Spinal cord (tissue), 9 donors: ENCODE measurements at regions not wholly inside any gene's neighbourhood (a gene's known extent, or its start where the extent isn't known, plus 50 kb on each side); places are given as distances from the start of the nearest gene placed in this dataset.
"Not testable (repeated sequence)": the region's sequence is repeated elsewhere in the genome, so short reads cannot be mapped to it uniquely, and the experiment has no call there.

Experiments
- DNase-seq, 6 donors: peaks; one replicate each; pipeline versions ENCODE4 v3.0.0 to v3.0.0-alpha.2; 2013 to 2015; ENCODE audit warnings: low spot score in 6 of 6, low read depth in 4 of 6
- H3K27ac ChIP-seq: one replicate; pipeline ENCODE4 v1.5.1; 2013; ENCODE audit warnings: low read depth, low read length, control low read depth
- H3K27me3 ChIP-seq: one replicate; pipeline ENCODE4 v1.6.1; 2013; ENCODE audit warnings: low read length; ENCODE audit not compliant: control insufficient read depth, insufficient read depth
- H3K36me3 ChIP-seq: one replicate; pipeline ENCODE4 v1.6.1; 2013; ENCODE audit warnings: low read length; ENCODE audit not compliant: control insufficient read depth, insufficient read depth
- H3K4me1 ChIP-seq: one replicate; pipeline ENCODE4 v1.6.1; 2013; ENCODE audit warnings: low read length; ENCODE audit not compliant: control insufficient read depth, insufficient read depth
- H3K4me3 ChIP-seq: one replicate; pipeline ENCODE4 v1.5.1; 2013; ENCODE audit warnings: low read depth, low read length, control low read depth
- H3K9me3 ChIP-seq: one replicate; pipeline ENCODE4 v1.6.1; 2013; ENCODE audit warnings: low read length; ENCODE audit not compliant: control insufficient read depth, insufficient read depth
- WGBS: methylation state at CpG from one replicate; pipeline ENCODE4 v1.1.5; 2013; ENCODE audit warnings: missing lambda C conversion rate; ENCODE audit not compliant: insufficient coverage; 5-methylcytosine and 5-hydroxymethylcytosine counted together
- donor health status: healthy.

DNA sequence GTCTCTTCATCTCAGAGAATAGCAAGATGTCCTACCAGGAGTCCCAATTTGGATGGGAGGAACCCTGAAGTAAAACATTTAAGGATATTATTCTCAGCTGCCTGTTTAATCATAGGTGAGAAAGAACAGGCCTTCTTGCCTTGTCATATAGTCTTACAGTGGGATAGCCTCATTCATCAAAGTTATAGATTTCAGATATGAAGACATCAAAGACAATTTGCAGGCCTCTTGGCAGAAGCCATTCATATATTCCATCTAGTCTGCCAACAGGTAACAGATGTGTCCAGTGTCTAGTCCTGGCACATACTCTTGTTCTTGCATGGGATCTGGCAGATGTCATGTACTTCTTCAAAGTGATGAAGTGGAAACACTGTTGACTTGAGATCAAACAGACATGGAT lies 601.3 kb upstream of the GHITM start:
- H3K9me3 ChIP-seq, result no peaks in the 10 kb centered on the region
- no peaks in the 10 kb centered on the region for H3K27me3 ChIP-seq
- H3K4me1 ChIP-seq, result peaks cover 2% of the 10 kb centered on the region
- no peak overlapping the region for H3K27ac ChIP-seq
- no peaks in the 10 kb centered on the region for H3K36me3 ChIP-seq
- DNase-seq, result no peak
- H3K4me3 ChIP-seq, result no peak overlapping the region

DNA sequence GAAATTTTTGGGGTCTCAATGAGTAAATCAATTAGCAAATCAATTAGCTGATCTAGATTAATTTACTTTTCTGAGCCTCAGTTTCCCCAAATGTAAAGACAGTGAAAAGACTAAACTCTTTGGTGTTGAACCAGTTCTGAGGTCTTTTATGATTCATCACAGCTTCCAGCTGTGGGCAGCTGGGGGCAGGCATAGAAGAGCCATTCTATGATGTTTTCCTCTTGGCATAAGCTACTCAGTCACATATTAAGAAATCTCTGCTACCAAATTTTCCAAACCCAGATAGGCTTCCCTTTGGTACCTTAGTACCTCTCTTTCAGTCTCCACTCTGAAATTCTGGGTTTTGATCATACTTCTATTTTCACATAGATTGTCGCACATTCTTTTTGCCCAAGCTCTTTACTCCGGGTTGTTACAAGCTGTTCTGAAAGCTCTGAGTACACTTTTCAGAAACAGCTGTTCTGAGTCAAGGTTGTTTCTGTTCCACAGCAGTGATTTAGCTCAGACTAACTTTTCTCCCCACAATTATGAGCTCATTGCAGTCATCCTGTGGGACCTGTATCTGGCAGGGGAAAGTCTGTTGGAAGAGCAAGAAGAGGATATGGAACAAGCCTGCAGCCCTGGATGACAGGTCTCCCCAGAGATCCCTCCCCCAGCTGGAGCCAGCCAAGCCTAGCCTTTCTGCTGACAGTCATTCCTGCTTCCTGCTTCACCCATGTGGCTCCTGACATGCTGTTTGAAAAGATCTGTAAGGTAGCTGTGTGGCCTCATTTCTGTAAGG lies 599.6 kb upstream of the GHITM start:
- H3K4me3 ChIP-seq, result no peak overlapping the region
- 50% methylated on average over 2 of the region's 2 CpGs for WGBS
- H3K27ac ChIP-seq, result no peak overlapping the region
- H3K4me1 ChIP-seq, result peaks cover 3% of the 10 kb centered on the region
- peak in 2 of 6 donors; percentile 15 to 83 for DNase-seq
- H3K36me3 ChIP-seq, result no peaks in the 10 kb centered on the region
- no peaks in the 10 kb centered on the region for H3K9me3 ChIP-seq
- H3K27me3 ChIP-seq, result no peaks in the 10 kb centered on the region

DNA sequence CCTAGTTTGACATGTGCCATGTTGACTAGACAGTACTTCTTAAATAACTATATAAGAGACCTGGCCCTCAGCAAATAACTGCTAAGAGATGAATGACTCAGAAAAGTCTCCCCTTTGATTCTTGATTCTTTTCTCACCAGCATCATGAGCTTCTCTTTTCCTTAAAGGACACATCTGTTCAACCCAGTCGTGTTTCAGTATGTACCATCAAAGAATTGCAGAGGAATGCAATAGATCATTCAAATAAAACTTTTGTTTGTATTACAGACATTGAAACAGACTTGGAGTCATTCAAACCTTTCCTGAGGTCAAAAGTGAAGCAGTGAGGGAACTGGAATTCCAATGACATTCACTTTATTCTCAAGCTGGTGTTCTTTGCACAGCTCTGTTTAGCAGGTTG lies 598.3 kb upstream of the GHITM start:
- Histone ChIP-seq H3K36me3 (no peaks in the 10 kb centered on the region), H3K4me3 (no peak overlapping the region), H3K9me3 (no peaks in the 10 kb centered on the region), H3K4me1 (peaks cover 3% of the 10 kb centered on the region), H3K27me3 (no peaks in the 10 kb centered on the region), H3K27ac (no peak overlapping the region)
- no peak for DNase-seq
- WGBS, result no CpG with 5 or more reads among the region's 1 CpG

DNA sequence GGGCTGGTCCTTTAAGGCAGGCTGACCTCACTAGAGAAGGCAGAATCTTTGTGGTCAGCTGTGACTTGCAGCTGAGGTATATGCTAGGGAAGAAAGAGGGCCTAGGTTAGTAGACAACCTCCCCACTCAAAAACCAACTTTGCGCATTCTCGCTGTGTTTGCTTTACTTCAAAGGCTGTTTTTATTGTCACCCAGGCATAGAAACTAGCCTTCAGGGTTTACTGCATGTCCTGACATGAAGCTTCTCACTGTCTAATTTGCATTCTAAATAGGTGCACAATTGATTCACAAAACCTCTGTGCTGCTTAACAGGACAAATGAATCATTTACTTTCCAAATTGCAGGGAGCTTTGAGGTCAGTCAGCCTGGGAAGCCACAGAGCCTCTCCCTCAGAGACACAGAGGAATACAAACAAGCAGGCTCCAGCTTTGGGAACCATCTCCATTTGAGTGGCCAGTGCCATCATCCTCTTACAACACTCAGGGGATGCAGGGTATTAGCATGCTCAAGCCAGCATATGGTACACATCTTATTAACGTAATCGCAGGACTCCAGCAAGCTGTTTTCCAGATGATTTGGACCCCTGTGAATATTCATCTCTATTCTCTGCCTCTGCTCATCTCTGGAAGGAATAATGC lies 596.4 kb upstream of the GHITM start:
- H3K27me3 ChIP-seq, result no peaks in the 10 kb centered on the region
- peaks cover 3% of the 10 kb centered on the region for H3K4me1 ChIP-seq
- H3K36me3 ChIP-seq, result no peaks in the 10 kb centered on the region
- peak in 2 of 6 donors; percentile 25 to 64 for DNase-seq
- 29% methylated on average over 4 of the region's 4 CpGs for WGBS
- no peaks in the 10 kb centered on the region for H3K9me3 ChIP-seq
- H3K4me3 ChIP-seq, result no peak overlapping the region
- H3K27ac ChIP-seq, result no peak overlapping the region

DNA sequence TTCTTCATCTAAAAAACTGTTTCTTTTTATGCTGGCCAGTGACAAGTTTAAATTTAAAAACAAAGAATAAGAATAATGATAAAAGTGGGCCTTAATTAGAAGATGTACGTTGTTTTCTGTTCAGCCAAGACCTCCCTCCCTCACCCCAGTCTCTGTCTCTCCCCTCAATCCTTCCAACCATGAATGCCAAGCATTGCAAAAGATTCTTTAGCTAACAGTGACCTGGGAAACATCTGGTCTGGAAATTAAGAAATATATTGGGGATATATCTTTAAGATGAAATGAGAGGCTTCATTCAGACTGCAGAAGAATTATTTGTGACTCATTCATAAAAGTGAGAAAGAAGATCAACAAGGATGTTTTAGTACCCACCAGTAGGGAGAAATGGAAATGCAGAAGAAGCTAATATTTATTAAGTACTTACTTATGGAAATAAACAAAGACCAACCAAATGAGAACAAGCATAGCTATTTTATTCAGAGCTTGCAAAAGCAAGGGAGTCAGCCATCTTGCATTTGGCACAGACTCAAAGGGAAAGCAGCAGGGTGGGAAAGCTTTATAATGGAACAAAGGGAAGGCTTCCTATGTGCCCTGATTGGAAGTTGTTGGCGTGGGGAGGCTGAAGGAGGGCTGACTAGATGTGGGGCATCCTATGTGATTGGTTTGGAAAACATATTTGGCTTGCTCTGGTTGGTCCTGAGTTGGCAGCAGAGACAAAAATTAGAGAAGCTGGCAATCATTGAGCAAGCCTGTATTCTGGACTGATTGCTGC lies 595.4 kb upstream of the GHITM start:
- no peaks in the 10 kb centered on the region for H3K9me3 ChIP-seq
- H3K4me1 ChIP-seq, result peaks cover 3% of the 10 kb centered on the region
- DNase-seq, result peak in 2 of 6 donors; percentile 53 to 76
- no peaks in the 10 kb centered on the region for H3K27me3 ChIP-seq
- H3K4me3 ChIP-seq, result no peak overlapping the region
- H3K36me3 ChIP-seq, result no peaks in the 10 kb centered on the region
- H3K27ac ChIP-seq, result no peak overlapping the region
- WGBS, result 11% methylated on average over 1 of the region's 2 CpGs

DNA sequence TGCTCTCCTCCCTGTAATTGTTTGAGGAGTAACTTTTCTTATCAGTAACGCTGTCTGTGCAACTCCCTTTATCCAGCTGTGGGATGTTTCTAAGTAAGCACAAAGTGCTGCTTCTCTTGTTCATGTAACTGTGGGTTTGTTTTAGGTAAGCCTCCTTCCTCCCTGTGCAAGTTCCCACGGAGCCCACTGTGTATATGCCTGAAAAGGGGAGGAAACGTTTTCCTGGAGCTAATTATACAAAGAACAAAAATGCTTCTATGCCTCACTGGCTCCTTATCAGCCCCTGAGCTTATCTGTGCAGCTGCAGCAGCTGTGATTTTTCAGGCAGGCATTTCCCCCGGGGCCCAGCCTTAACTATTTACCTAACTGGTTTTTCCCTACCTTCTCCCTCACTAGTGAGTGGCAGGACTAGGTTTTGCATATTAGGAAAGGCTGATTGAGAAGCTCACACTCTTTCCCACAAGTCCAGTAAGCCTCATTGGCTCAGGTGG lies 593.4 kb upstream of the GHITM start:
- DNase-seq, result peak in 1 of 6 donors; percentile 77
- Histone ChIP-seq H3K4me3 (no peak overlapping the region), H3K27ac (no peak overlapping the region), H3K4me1 (peaks cover 3% of the 10 kb centered on the region), H3K27me3 (no peaks in the 10 kb centered on the region), H3K36me3 (no peaks in the 10 kb centered on the region), H3K9me3 (no peaks in the 10 kb centered on the region)
- no CpG with 5 or more reads among the region's 4 CpGs for WGBS

DNA sequence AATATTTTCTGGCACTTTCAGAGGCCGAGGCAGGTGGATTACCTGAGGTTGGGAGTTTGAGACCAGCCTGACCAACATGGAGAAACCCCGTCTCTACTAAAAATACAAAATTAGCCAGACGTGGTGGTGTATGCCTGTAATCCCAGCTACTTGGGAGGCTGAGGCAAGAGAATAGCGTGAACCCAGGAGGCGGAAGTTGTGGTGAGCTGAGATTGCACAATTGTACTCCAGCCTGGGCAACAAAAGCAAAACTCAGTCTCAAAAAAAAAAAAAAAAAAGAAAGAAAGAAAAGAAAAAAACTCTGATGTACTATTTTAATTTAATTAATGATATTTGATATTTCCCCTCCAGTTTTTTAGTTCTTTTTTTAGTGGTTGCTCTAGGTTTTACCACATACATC lies 588.1 kb upstream of the GHITM start:
- WGBS, result 100% methylated on average over 1 of the region's 5 CpGs

DNA sequence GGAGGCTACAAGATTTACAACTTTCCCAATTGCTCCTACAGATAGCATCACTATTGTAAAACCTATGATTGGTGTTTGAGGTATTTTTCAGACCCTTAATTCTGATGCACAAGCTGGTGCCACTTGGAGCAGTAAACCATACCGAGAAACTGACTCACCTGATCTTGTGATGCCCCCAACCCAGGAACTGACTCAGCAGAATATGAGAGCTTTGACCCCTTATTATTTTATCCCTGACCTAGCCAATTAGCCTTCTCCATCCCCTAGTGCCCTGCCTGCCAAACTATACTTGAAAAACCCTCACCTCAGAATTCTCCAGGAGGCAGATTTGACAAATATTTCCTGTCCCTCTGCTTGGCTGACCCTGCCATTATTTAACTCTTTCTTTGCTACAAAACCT lies 585.9 kb upstream of the GHITM start:
- no peaks in the 10 kb centered on the region for H3K27me3 ChIP-seq
- DNase-seq, result no peak

More for the DNA sequence above, 588.1 kb upstream of the GHITM start:
- H3K27me3 ChIP-seq, DNase-seq, H3K9me3 ChIP-seq, H3K27ac ChIP-seq, H3K4me1 ChIP-seq, H3K36me3 ChIP-seq, H3K4me3 ChIP-seq: not testable (repeated sequence)

DNA sequence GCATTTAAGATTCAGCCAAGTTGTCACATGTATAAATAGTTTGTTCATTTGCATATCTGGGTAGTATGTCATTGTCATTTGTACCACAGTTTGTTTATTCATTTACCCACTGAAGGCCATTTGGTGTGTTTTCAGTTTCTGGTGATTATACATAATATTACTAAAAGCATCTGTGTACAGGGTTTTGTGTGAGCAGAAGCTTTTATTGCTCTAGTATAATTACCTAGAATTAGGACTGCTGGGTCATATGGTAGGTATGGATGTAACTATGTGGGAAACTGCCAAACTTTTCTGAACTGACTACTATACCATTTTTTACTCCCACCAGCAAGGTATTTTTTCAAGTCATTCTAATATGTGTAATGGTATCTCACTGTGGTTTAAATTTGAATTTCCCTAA lies 584.0 kb upstream of the GHITM start:
- no peak overlapping the region for H3K4me3 ChIP-seq
- H3K4me1 ChIP-seq, result no peaks in the 10 kb centered on the region
- DNase-seq, result peak in 1 of 6 donors; percentile 40
- no peak overlapping the region for H3K27ac ChIP-seq
- no peaks in the 10 kb centered on the region for H3K27me3 ChIP-seq
- H3K36me3 ChIP-seq, result no peaks in the 10 kb centered on the region
- H3K9me3 ChIP-seq, result no peaks in the 10 kb centered on the region

More for the DNA sequence above, 585.9 kb upstream of the GHITM start:
- 100% methylated on average over 1 of the region's 1 CpG for WGBS
- H3K9me3 ChIP-seq, result no peaks in the 10 kb centered on the region
- no peak overlapping the region for H3K27ac ChIP-seq
- no peak overlapping the region for H3K4me3 ChIP-seq
- no peaks in the 10 kb centered on the region for H3K4me1 ChIP-seq
- H3K36me3 ChIP-seq, result no peaks in the 10 kb centered on the region
